AG20443 (cell line): ENCODE measurements at regions not wholly inside any gene's neighbourhood (a gene's known extent, or its start where the extent isn't known, plus 50 kb on each side); places are given as distances from the start of the nearest gene placed in this dataset.
A peak's percentile ranks its signal among the peaks of the same experiment; 100 is the strongest.

Experiments
- DNase-seq: peaks from one replicate; pipeline ENCODE4 v3.0.0; 2012; ENCODE audit warnings: low spot score, mixed read lengths

GRCh38 chr4:107317611-107318010 lies 281.5 kb upstream of the DKK2 start:
- DNase-seq, result no peak

DNA sequence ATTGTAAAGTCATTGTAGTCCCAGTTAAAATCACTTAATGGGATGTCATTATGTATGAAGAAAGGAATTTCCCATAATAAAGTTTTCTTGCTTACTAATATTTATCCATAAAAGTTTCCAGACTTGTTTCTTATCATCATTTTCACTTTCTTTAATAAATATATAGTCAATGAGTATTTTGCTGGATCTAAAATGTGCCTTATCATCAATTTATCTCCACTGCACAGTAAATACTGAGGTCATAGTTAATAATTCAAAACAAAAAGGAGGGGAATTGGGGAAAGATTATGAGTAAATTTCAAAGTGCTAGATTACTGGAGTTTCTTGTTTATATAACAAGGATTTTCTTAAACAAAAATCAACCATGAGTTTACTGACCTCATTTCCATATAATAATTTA lies 279.5 kb upstream of the DKK2 start:
- no peak for DNase-seq

- no peak for DNase-seq
Observed at GRCh38 chr4:107314156-107314555, 278.0 kb upstream of the DKK2 start.

GRCh38 chr4:107312366-107312765 lies 276.3 kb upstream of the DKK2 start:
- peak; percentile 13 for DNase-seq

- DNase-seq, result no peak
Observed at GRCh38 chr4:107304699-107305286, 268.7 kb upstream of the DKK2 start.

DNA sequence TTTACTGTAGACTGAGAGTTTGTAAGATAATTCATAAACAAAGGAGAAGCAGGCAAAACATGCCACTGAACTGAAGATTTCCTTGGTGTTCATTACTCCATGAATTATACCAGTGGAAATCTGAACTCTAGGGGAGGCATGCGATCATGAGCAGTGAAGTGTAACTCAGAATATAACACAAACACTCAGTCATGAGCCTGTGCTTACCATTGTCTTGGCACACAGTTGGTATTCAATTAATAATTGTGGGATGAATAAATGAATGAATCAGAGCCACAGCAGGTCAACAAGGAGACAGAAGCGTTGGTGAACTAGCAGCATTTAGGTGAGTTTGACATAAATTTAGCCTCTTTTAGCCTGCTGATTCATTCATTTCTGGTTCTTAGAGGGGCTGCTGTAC lies 263.5 kb upstream of the DKK2 start:
- DNase-seq, result peak; percentile 8

DNA sequence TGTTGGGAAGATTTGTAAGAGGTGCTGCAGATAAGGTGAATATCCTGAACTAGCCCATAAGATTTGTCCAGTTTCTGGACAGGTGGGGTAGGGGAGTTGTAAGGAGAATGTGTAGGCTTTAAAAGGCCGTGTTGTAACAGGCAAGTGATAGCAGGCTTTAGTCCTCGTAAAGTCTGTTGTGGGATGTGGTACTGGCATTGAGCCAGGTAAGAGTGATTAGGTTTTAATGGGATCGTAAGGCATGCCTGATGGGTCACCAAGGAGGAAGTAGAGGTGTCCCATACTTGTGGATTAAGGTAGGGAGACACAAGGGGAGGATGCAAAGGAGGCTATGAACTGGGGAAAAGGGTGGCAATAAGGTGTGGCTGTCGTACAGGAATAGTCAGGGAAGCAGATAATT lies 256.9 kb upstream of the DKK2 start:
- no peak for DNase-seq

- peak; percentile 85 for DNase-seq
Observed at GRCh38 chr4:107283587-107284559, 247.8 kb upstream of the DKK2 start.

- no peak for DNase-seq
Observed at GRCh38 chr4:107279733-107280132, 243.6 kb upstream of the DKK2 start.

- no peak for DNase-seq
Observed at GRCh38 chr4:107278791-107279483, 242.8 kb upstream of the DKK2 start.

- no peak for DNase-seq
Observed at GRCh38 chr4:107276052-107276451, 239.9 kb upstream of the DKK2 start.

GRCh38 chr4:107275225-107275624 lies 239.1 kb upstream of the DKK2 start:
- DNase-seq, result no peak

GRCh38 chr4:107270614-107271013 lies 234.5 kb upstream of the DKK2 start:
- DNase-seq, result no peak

DNA sequence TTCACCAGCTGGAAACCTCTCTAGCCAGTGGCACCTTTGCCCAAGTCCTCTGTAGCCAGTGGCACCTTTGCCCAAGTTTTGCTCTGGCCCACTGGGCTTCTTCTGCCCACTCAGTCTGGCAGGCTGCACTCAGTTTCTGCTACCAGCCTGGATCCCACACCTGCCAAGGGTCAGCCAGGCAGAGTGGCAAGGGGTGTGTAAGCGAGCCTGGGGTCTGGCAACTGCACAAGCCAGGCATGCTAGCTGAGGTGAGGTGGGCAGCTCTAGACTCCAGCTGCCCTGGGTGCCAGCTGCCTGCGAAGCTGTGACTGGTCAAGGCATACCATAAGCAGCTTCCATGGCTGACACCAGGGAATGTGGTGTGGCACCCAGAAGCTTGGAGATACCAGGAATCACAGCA lies 233.1 kb upstream of the DKK2 start:
- DNase-seq, result no peak

- no peak for DNase-seq
Observed at GRCh38 chr4:107265859-107266258, 229.7 kb upstream of the DKK2 start.

- no peak for DNase-seq
Observed at GRCh38 chr4:107261241-107261874, 225.2 kb upstream of the DKK2 start.

- DNase-seq, result peak; percentile 37
Observed at GRCh38 chr4:107258359-107258758, 222.2 kb upstream of the DKK2 start.

- no peak for DNase-seq
Observed at GRCh38 chr4:107255596-107255995, 219.5 kb upstream of the DKK2 start.

- no peak for DNase-seq
Observed at GRCh38 chr4:107255114-107255513, 219.0 kb upstream of the DKK2 start.

GRCh38 chr4:107253579-107254068 lies 217.5 kb upstream of the DKK2 start:
- no peak for DNase-seq

DNA sequence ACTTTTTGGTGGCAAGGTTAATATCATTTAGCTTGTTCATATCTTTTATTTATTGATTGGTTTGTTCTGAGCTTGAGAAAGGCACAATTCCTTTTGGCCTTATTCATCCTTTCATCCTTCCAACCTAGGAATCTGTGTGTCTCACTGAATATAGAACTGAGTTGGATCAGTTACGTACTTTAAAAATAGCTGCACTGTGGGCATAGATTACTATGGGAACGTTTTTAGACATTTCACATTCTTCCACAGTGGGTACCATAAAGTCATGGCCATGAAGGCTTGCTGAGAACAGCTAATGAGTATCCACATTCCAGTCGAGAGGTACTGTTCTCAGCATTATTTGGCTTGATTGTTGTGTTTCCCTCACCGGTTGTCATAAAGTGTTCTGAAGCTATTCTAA lies 217.0 kb upstream of the DKK2 start:
- DNase-seq, result no peak

DNA sequence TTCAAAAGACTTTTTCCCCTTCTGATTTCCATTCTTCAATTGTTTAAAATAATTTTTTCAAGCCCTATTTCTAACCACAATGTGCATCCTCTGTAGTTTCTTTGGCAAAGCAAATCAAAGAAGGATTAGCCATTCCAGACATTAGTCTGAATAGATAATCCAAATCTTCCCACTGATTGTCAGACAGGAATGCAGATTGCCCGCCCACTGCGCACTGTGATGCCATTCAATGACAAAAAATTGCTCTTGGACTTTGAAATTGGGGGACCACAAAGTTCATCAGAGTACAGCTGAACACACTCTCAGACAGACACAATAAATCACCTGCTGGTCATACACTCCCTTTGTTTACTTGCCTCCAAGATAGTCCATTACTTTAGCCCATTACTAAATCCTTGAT lies 216.5 kb upstream of the DKK2 start:
- no peak for DNase-seq
